Ovary (tissue), 3 donors: ENCODE measurements at regions not wholly inside any gene's neighbourhood (a gene's known extent, or its start where the extent isn't known, plus 50 kb on each side); places are given as distances from the start of the nearest gene placed in this dataset.

ENCODE experiments used
- EP300 ChIP-seq: sonication (generic); formaldehyde crosslinking; IDR thresholded peaks from one replicate; pipeline ENCODE4 v1.6.1; 2017; ENCODE audit warnings: antibody characterized with exemption
- POLR2A ChIP-seq: fragments of 450-650 bp; IDR thresholded peaks from one replicate; pipeline ENCODE4 v1.6.1; 2017; ENCODE audit warnings: antibody characterized with exemption, mild to moderate bottlenecking, moderate library complexity
- TF ChIP-seq, protein P1 (sequence below), 3 donors: fragments of 450-650 bp in 2 of 3; fragments of 200-600 bp in 1 of 3; IDR thresholded peaks; one replicate each; pipeline versions ENCODE4 v1.5.1 to v1.8.0; 2016 to 2022; ENCODE audit warnings: antibody characterized with exemption in 3 of 3, mild to moderate bottlenecking in 1 of 3
- donor health status: DM: no; HTN: no; CAD: no.

DNA sequence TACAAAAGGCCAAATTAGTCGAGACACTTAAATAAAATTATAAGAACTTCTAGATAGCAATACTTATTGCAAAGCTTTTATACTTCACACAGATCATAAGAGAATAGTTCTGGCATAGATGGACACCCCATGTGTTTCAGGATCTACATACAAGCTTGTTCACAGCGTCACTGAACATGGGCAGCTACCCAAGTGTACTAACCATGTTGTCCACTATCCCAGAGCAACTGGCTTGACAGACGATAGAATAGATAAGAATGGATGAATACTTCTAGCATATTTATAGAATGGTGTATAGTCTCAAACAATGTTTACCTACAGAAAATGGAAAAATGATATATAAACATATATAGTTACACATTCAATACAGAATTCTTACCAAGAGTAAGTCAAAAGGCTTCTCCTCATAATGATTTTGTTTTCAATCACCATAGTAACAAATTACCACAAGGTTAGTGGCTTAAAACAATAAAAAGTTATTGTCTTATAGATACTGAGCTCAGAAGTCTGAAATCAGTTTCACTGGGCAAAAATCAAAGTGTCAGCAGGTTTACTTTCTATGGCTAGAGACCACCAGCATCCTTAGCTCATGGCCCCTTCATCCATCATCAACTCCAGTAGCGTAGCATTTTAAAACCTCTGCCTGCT lies 446.7 kb downstream of the DMRTA1 start:
- TF ChIP-seq EP300, result no peak
- TF ChIP-seq, protein P1, sequence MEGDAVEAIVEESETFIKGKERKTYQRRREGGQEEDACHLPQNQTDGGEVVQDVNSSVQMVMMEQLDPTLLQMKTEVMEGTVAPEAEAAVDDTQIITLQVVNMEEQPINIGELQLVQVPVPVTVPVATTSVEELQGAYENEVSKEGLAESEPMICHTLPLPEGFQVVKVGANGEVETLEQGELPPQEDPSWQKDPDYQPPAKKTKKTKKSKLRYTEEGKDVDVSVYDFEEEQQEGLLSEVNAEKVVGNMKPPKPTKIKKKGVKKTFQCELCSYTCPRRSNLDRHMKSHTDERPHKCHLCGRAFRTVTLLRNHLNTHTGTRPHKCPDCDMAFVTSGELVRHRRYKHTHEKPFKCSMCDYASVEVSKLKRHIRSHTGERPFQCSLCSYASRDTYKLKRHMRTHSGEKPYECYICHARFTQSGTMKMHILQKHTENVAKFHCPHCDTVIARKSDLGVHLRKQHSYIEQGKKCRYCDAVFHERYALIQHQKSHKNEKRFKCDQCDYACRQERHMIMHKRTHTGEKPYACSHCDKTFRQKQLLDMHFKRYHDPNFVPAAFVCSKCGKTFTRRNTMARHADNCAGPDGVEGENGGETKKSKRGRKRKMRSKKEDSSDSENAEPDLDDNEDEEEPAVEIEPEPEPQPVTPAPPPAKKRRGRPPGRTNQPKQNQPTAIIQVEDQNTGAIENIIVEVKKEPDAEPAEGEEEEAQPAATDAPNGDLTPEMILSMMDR (IDR thresholded peaks at IDR 0.05), result no peak
- no peak for TF ChIP-seq POLR2A
